Kasumi-1 (cell line): ENCODE measurements at regions not wholly inside any gene's neighbourhood (a gene's known extent, or its start where the extent isn't known, plus 50 kb on each side); places are given as distances from the start of the nearest gene placed in this dataset.
A peak's percentile ranks its signal among the peaks of the same experiment; 100 is the strongest.
"Not testable (repeated sequence)": the region's sequence is repeated elsewhere in the genome, so short reads cannot be mapped to it uniquely, and the experiment has no call there.

Source experiments
- DNase-seq, 2 experiments: peaks; one replicate each; lab custom pipeline; 2025; lab: John Stamatoyannopoulos, UW

- DNase-seq, result no peak
These were observed 121.6 kb downstream of the CASP12 start for GRCh38 chr11:104776501-104777170.

- no peak for DNase-seq
These were observed 123.7 kb downstream of the CASP12 start for GRCh38 chr11:104774578-104774977.

- no peak for DNase-seq
These were observed 125.4 kb downstream of the CASP12 start for GRCh38 chr11:104772806-104773241.

- DNase-seq, result no peak
These were observed 126.5 kb downstream of the CASP12 start for GRCh38 chr11:104771763-104772162.

- not testable (repeated sequence) for DNase-seq
These were observed 127.2 kb downstream of the CASP12 start for GRCh38 chr11:104771046-104771445.

GRCh38 chr11:104765401-104766095, 132.7 kb downstream of the CASP12 start:
- no peak for DNase-seq

- DNase-seq, result no peak
These were observed 133.6 kb downstream of the CASP12 start for GRCh38 chr11:104764710-104765045.

GRCh38 chr11:104763930-104764709, 134.1 kb downstream of the CASP12 start:
- DNase-seq, result no peak

- DNase-seq, result no peak
These were observed 136.7 kb downstream of the CASP12 start for GRCh38 chr11:104761511-104761910.

- no peak for DNase-seq
These were observed 138.8 kb downstream of the CASP12 start for GRCh38 chr11:104759464-104759863.

GRCh38 chr11:104738918-104739317, 159.3 kb downstream of the CASP12 start:
- no peak for DNase-seq

GRCh38 chr11:104738208-104738607, 160.1 kb downstream of the CASP12 start:
- DNase-seq, result no peak

GRCh38 chr11:104736502-104736901, 161.8 kb downstream of the CASP12 start:
- DNase-seq, result peak; percentile 20 to 36

GRCh38 chr11:104734998-104735397, 163.3 kb downstream of the CASP12 start:
- DNase-seq, result no peak

GRCh38 chr11:104731890-104732289, 166.4 kb downstream of the CASP12 start:
- DNase-seq, result no peak

- DNase-seq, result no peak
These were observed 169.3 kb downstream of the CASP12 start for GRCh38 chr11:104728927-104729326.

GRCh38 chr11:104727768-104728167, 170.5 kb downstream of the CASP12 start:
- DNase-seq, result no peak

- no peak for DNase-seq
These were observed 171.2 kb downstream of the CASP12 start for GRCh38 chr11:104727095-104727494.

GRCh38 chr11:104725796-104726408, 172.4 kb downstream of the CASP12 start:
- no peak for DNase-seq

- no peak for DNase-seq
These were observed 184.9 kb downstream of the CASP12 start for GRCh38 chr11:104713401-104713800.

- peak; percentile 97 for DNase-seq
These were observed 192.6 kb downstream of the CASP12 start for GRCh38 chr11:104705490-104706190.

GRCh38 chr11:104704888-104705287, 193.4 kb downstream of the CASP12 start:
- no peak for DNase-seq
